Omental fat pad (tissue), 3 donors: ENCODE measurements at regions not wholly inside any gene's neighbourhood (a gene's known extent, or its start where the extent isn't known, plus 50 kb on each side); places are given as distances from the start of the nearest gene placed in this dataset.

Experiments used
- ATAC-seq: fragments of 150-250 bp; one replicate; pipeline ENCODE4 v1.9.1; 2016; ENCODE audit warnings: mild to moderate bottlenecking, moderate library complexity; ENCODE audit not compliant: low FRiP score
- DNase-seq: peaks from one replicate; pipeline ENCODE4 v3.0.0-alpha.2; 2019; ENCODE audit warnings: low spot score
- TF ChIP-seq, protein P1 (sequence below), 3 donors: fragments of 450-650 bp; IDR thresholded peaks; one replicate each; pipeline ENCODE4 v1.5.1; 2016 to 2017; ENCODE audit warnings: antibody characterized with exemption in 3 of 3, mild to moderate bottlenecking in 3 of 3, moderate library complexity in 2 of 3

DNA sequence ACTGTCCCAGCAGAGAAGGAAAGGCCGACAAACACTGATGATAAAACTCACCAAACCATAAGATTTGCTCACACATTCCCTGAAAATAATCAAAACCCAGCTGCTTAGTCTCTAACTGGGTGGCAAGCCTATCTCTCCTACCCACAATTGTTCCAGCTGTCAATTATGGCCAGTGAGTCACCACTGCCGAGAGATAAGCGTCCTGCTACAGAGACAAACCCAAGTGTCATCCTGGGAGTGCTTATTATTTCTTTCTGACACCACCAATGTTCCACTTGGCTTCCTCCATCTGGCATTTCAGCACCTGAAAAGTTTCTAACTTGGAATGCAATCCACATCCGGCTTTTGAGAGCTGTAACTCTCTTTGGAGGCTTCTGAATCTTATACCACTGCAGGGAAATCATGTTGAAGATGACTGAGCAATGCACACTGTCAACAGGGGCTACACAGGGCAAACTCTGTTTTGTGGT is 51.5 kb upstream of the VAV3 start:
- TF ChIP-seq, protein P1, sequence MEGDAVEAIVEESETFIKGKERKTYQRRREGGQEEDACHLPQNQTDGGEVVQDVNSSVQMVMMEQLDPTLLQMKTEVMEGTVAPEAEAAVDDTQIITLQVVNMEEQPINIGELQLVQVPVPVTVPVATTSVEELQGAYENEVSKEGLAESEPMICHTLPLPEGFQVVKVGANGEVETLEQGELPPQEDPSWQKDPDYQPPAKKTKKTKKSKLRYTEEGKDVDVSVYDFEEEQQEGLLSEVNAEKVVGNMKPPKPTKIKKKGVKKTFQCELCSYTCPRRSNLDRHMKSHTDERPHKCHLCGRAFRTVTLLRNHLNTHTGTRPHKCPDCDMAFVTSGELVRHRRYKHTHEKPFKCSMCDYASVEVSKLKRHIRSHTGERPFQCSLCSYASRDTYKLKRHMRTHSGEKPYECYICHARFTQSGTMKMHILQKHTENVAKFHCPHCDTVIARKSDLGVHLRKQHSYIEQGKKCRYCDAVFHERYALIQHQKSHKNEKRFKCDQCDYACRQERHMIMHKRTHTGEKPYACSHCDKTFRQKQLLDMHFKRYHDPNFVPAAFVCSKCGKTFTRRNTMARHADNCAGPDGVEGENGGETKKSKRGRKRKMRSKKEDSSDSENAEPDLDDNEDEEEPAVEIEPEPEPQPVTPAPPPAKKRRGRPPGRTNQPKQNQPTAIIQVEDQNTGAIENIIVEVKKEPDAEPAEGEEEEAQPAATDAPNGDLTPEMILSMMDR (IDR thresholded peaks at IDR 0.05), result no peak
- DNase-seq (no peak), ATAC-seq (no peak)
